Esophagus muscularis mucosa (tissue), 4 donors: ENCODE measurements at regions not wholly inside any gene's neighbourhood (a gene's known extent, or its start where the extent isn't known, plus 50 kb on each side); places are given as distances from the start of the nearest gene placed in this dataset.

Source experiments
- CTCF ChIP-seq, 3 experiments: fragments of 200-600 bp in 2 of 3; fragments of 450-650 bp in 1 of 3; sonication (generic) in 2 of 3; IDR thresholded peaks; one replicate each; pipeline ENCODE4 v1.5.1; 2017 to 2019; ENCODE audit warnings: antibody characterized with exemption in 3 of 3, mild to moderate bottlenecking in 2 of 3, moderate library complexity in 1 of 3
- EP300 ChIP-seq: sonication (generic); formaldehyde crosslinking; IDR thresholded peaks from one replicate; pipeline ENCODE4 v1.6.1; 2017; ENCODE audit warnings: antibody characterized with exemption
- POLR2A ChIP-seq: fragments of 450-650 bp; IDR thresholded peaks from one replicate; pipeline ENCODE4 v1.6.1; 2017; ENCODE audit warnings: antibody characterized with exemption, moderate library complexity, mild to moderate bottlenecking, low read depth
- POLR2AphosphoS5 ChIP-seq, 2 donors: sonication (generic); formaldehyde crosslinking; IDR thresholded peaks; one replicate each; pipeline ENCODE4 v1.6.1; 2017; ENCODE audit warnings: antibody characterized with exemption in 2 of 2

GRCh38 chr4:12389604-12390003 lies 960.9 kb upstream of the HS3ST1 start:
- TF ChIP-seq CTCF (IDR thresholded peaks at IDR 0.05) = no peak
- TF ChIP-seq POLR2A = no peak
- no peak for TF ChIP-seq EP300
- no peak for TF ChIP-seq POLR2AphosphoS5 (IDR thresholded peaks at IDR 0.05)
